K562 (cell line): ENCODE measurements at regions not wholly inside any gene's neighbourhood (a gene's known extent, or its start where the extent isn't known, plus 50 kb on each side); places are given as distances from the start of the nearest gene placed in this dataset.

ENCODE experiments used
- ATAC-seq: fragments of 200-7000 bp; cut with Tn5 transposase; 3 replicates; pipeline ENCODE4 v1.9.1; 2020; ENCODE audit warnings: moderate library complexity
- BruUV-seq: library from RNA; stranded (reverse); fragments of 400-500 nt; replicated peaks from 2 replicates; lab custom pipeline; 2021; lab: Mats Ljungman, UMichigan
- CTCF ChIA-PET: fragments of 300-600 bp; formaldehyde crosslinking; extraction: SDS; loops from one replicate; lab custom pipeline; 2021; ENCODE audit warnings: low intra/inter-chr PET ratio; lab: Yijun Ruan, JAX
- POLR2A ChIA-PET: fragments of 300-600, 350-650 bp; sonication (Branson Sonifier 250); formaldehyde crosslinking; extraction: SDS; loops from one replicate; lab custom pipeline; 2021; ENCODE audit warnings: antibody characterized with exemption, inconsistent platforms; lab: Yijun Ruan, JAX
- DNase-seq, 4 experiments: peaks; one replicate each; pipeline versions ENCODE4 v3.0.0 to v3.0.0-alpha.2; 2011 to 2018; ENCODE audit warnings: low spot score in 3 of 4, mixed read lengths in 3 of 4; ENCODE audit errors: extremely low read depth in 1 of 4
- FAIRE-seq: peaks from 2 replicates; lab custom pipeline; 2011; peaks lifted over from hg19 to GRCh38; lab: Jason Lieb, UNC
- H2AFZ ChIP-seq: 2 replicates; pipeline ENCODE4 v1.6.0; 2011; ENCODE audit warnings: low read depth, low read length, control low read depth, inconsistent platforms
- H3K27ac ChIP-seq: fragments of 200-600 bp; 3 replicates; pipeline ENCODE4 v1.8.0; 2011; ENCODE audit warnings: low read depth, mild to moderate bottlenecking, control low read depth, inconsistent platforms, low read length, moderate library complexity, mixed read lengths; ENCODE audit errors: extremely low read depth
- H3K27me3 ChIP-seq, 2 experiments: fragments of 300-600 bp in 1 of 2; 2 replicates in 1 of 2; 3 replicates in 1 of 2; pipeline versions ENCODE4 v1.6.0 to v1.8.0; 2011; ENCODE audit warnings: inconsistent platforms in 2 of 2, low read length in 2 of 2, mild to moderate bottlenecking in 1 of 2, mixed read lengths in 1 of 2, moderate library complexity in 1 of 2; ENCODE audit not compliant: control insufficient read depth in 2 of 2, insufficient read depth in 2 of 2
- H3K36me3 ChIP-seq: fragments of 300-600 bp; 3 replicates; pipeline ENCODE4 v1.8.0; 2011; ENCODE audit warnings: mild to moderate bottlenecking, low read length, inconsistent platforms; ENCODE audit not compliant: control insufficient read depth, insufficient read depth
- H3K4me1 ChIP-seq, 2 experiments: fragments of 200-600 bp in 1 of 2; replicated peaks in 1 of 2; 2 replicates in 1 of 2; 3 replicates in 1 of 2; pipeline versions ENCODE4 v1.5.1 to v1.8.0; 2011; ENCODE audit warnings: inconsistent platforms in 2 of 2, low read length in 2 of 2, mild to moderate bottlenecking in 1 of 2, mixed read lengths in 1 of 2, moderate library complexity in 1 of 2; ENCODE audit not compliant: control insufficient read depth in 2 of 2, insufficient read depth in 2 of 2
- H3K4me2 ChIP-seq: 2 replicates; pipeline ENCODE4 v1.6.1; 2011; ENCODE audit warnings: low read length, control low read depth, inconsistent platforms, mixed read lengths; ENCODE audit not compliant: insufficient read depth
- H3K4me3 ChIP-seq: fragments of 200-600 bp; sonication (generic), shearing (Covaris generic); 2 replicates; pipeline ENCODE4 v1.5.1; 2016; ENCODE audit warnings: control low read depth, inconsistent platforms
- H3K79me2 ChIP-seq: fragments of 200-600 bp; 3 replicates; pipeline ENCODE4 v1.8.0; 2011; ENCODE audit warnings: low read length, inconsistent platforms; ENCODE audit not compliant: control insufficient read depth, insufficient read depth
- H3K9ac ChIP-seq, 2 experiments: 2 replicates each; pipeline versions ENCODE4 v1.6.0 to v1.6.1; 2011; ENCODE audit warnings: low read depth in 2 of 2, low read length in 2 of 2, control low read depth in 1 of 2, inconsistent platforms in 1 of 2, mild to moderate bottlenecking in 1 of 2, mixed read lengths in 1 of 2; ENCODE audit not compliant: insufficient read depth in 1 of 2
- H3K9me1 ChIP-seq: one replicate; pipeline ENCODE4 v1.6.0; 2011; ENCODE audit warnings: inconsistent platforms, mild to moderate bottlenecking, low read length, moderate library complexity; ENCODE audit not compliant: control insufficient read depth, insufficient read depth
- H3K9me3 ChIP-seq: replicated peaks from 2 replicates; pipeline ENCODE4 v1.5.1; 2011; ENCODE audit warnings: low read depth, low read length, inconsistent platforms; ENCODE audit not compliant: control insufficient read depth, insufficient read depth
- H4K20me1 ChIP-seq: replicated peaks from 2 replicates; pipeline ENCODE4 v1.6.1; 2011; ENCODE audit warnings: low read length, inconsistent platforms, mixed read lengths; ENCODE audit not compliant: control insufficient read depth, insufficient read depth
- CHCHD3 ChIP-seq: fragments of 250-450 bp; sonication (Bioruptor Pico); IDR thresholded peaks from 2 replicates; pipeline ENCODE4 v2.1.2; 2022; ENCODE audit warnings: mild to moderate bottlenecking
- NCOA2 ChIP-seq, 2 experiments: fragments of 450-650 bp; IDR thresholded peaks; 2 replicates each; pipeline ENCODE4 v1.6.1; 2018; ENCODE audit warnings: mild to moderate bottlenecking in 2 of 2, moderate library complexity in 1 of 2; ENCODE audit not compliant: partially characterized antibody in 2 of 2
- RBM17 ChIP-seq: fragments of 200-400 bp; formaldehyde crosslinking; IDR thresholded peaks from 2 replicates; pipeline ENCODE4 v1.6.1; 2017; ENCODE audit warnings: low read depth, mild to moderate bottlenecking, low read length, borderline replicate concordance
- RFX7 ChIP-seq: fragments of 250-450 bp; sonication (Bioruptor Pico); IDR thresholded peaks from 2 replicates; pipeline ENCODE4 v1.5.1; 2021; ENCODE audit warnings: mild to moderate bottlenecking
- SRSF7 ChIP-seq: fragments of 200-400 bp; formaldehyde crosslinking; optimal IDR thresholded peaks from 2 replicates; pipeline ENCODE3; 2017; ENCODE audit warnings: mild to moderate bottlenecking, low read depth, low read length
- XRCC3 ChIP-seq: fragments of 450-650 bp; IDR thresholded peaks from 2 replicates; pipeline ENCODE4 v1.6.1; 2017; ENCODE audit warnings: mild to moderate bottlenecking, moderate library complexity
- YY1 ChIP-seq, 3 experiments: IDR thresholded peaks; 2 replicates each; pipeline ENCODE4 v1.6.1; 2011; ENCODE audit warnings: low read length in 2 of 3, mild to moderate bottlenecking in 2 of 3, moderate library complexity in 2 of 3, borderline replicate concordance in 1 of 3, control low read depth in 1 of 3, low read depth in 1 of 3; ENCODE audit not compliant: insufficient read depth in 3 of 3, insufficient replicate concordance in 2 of 3, control insufficient read depth in 1 of 3, insufficient read length in 1 of 3; ENCODE audit errors: extremely low read depth in 1 of 3
- WGBS: fragments of 100-300 bp; shearing (Covaris generic); methylation state at CpG from one replicate; pipeline ENCODE4 v1.1.6; 2016; ENCODE audit warnings: low coverage, mixed read lengths; ENCODE audit not compliant: insufficient coverage; ENCODE audit errors: missing lambda C conversion rate; 5-methylcytosine and 5-hydroxymethylcytosine counted together
- in situ Hi-C: fragments of 300-500 bp; cut with MboI; formaldehyde crosslinking; loops from 4 replicates; pipeline ENCODE4 v1.15.0; 2018; ENCODE audit warnings: inconsistent platforms, mixed read lengths
- intact Hi-C: fragments of 100-400 bp; cut with micrococcal nuclease; formaldehyde crosslinking; loops from 2 replicates; pipeline ENCODE4 v1.14.2; 2022

DNA sequence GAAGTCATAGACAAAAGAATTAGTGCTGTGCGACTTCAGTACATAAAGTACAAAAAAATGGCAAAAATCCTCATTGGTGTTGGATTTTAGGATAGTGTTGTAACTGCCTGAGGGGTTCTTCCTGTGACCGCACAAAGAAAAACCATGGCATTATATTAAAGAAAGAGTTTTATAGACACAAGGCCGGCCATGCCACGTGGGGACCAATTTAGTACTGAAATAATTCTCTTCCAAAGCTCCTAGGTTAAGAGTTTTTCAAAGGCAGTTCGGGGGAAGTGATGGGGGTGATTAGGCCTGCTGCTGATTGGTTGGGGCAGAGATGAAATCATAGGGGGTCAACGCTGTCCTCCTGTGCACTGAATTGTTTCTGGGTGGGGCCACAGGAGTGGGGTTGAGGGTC is 150.9 kb upstream of the EEA1 start:
- H3K4me3 ChIP-seq = no peak overlapping the region
- intact Hi-C loops (no loop called here), in situ Hi-C loops (no loop called here)
- CTCF ChIA-PET = no interaction called here
- POLR2A ChIA-PET = interaction anchor here (1.2 kb wide), 1 partner anchor 89 kb away, joined by 3 read pairs; no protein-coding TSS in a partner anchor
- no peaks in the 10 kb centered on the region for H3K9me1 ChIP-seq
- TF ChIP-seq RBM17 = no peak
- TF ChIP-seq CHCHD3 = no peak
- TF ChIP-seq XRCC3 = no peak
- no peak for TF ChIP-seq YY1 (IDR thresholded peaks at IDR 0.05; ENCODE audit: borderline replicate concordance in 1 of 3, control insufficient read depth in 1 of 3, extremely low read depth in 1 of 3, insufficient read depth in 3 of 3, insufficient read length in 1 of 3, insufficient replicate concordance in 2 of 3, low read depth in 1 of 3, low read length in 2 of 3)
- TF ChIP-seq, all 486 proteins: peak for 0
- no peak overlapping the region for H3K4me2 ChIP-seq
- no TSS peak for BruUV-seq
- no peak for FAIRE-seq
- H2AFZ ChIP-seq = no peak overlapping the region
- H3K9ac ChIP-seq = no peak overlapping the region
- no peak for DNase-seq
- WGBS = 49% methylated on average over 6 of the region's 6 CpGs
- H3K79me2 ChIP-seq = no peaks in the 10 kb centered on the region
- H3K27ac ChIP-seq = no peak overlapping the region
- no peaks in the 10 kb centered on the region for H4K20me1 ChIP-seq
- H3K27me3 ChIP-seq = no peaks in the 10 kb centered on the region
- H3K4me1 ChIP-seq = peaks cover 0 to 10% of the 10 kb centered on the region in 2 experiments; a peak in 1 of 5 replicates
- no peak for ATAC-seq
- H3K9me3 ChIP-seq = no peaks in the 10 kb centered on the region
- no peaks in the 10 kb centered on the region for H3K36me3 ChIP-seq

DNA sequence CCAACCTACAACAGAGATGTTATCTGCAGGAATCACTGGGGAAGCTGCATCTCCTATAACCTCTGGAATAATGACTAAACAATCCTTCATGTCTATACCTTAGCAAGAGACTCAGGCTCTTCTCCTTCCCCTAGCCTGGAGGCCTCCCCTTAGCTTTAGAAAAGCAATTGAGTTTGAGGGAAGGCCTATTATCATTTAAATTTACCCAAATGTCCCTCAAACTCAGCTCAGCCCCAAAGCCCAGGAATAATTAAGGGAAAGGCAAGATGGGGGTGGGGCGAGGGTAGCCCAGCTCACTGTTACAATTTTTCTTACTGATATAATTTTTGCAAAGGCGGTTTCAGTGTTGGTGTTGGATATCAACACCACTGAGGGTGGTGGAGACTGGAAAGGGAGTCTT is 151.4 kb upstream of the EEA1 start:
- H4K20me1 ChIP-seq = no peaks in the 10 kb centered on the region
- no peaks in the 10 kb centered on the region for H3K9me1 ChIP-seq
- no TSS peak for BruUV-seq
- ChIA-PET POLR2A (interaction anchor here (1.2 kb wide), 1 partner anchor 88 kb away, joined by 3 read pairs; no protein-coding TSS in a partner anchor), CTCF (no interaction called here)
- no peak overlapping the region for H3K4me2 ChIP-seq
- H3K27ac ChIP-seq = no peak overlapping the region
- intact Hi-C loops (no loop called here), in situ Hi-C loops (no loop called here)
- H3K9ac ChIP-seq = no peak overlapping the region
- H2AFZ ChIP-seq = peak overlapping the region; percentile 7; the same call in 1 of the 2 replicates
- no peaks in the 10 kb centered on the region for H3K36me3 ChIP-seq
- no peaks in the 10 kb centered on the region for H3K9me3 ChIP-seq
- no peaks in the 10 kb centered on the region for H3K27me3 ChIP-seq
- FAIRE-seq = no peak
- no peak for ATAC-seq
- TF ChIP-seq RFX7 (no peak), SRSF7 (no peak), NCOA2 (IDR thresholded peaks at IDR 0.05; ENCODE audit: partially characterized antibody in 2 of 2) (no peak)
- no peaks in the 10 kb centered on the region for H3K79me2 ChIP-seq
- 19% methylated on average over 2 of the region's 2 CpGs for WGBS
- H3K4me1 ChIP-seq = peaks cover 0 to 10% of the 10 kb centered on the region in 2 experiments; a peak in 1 of 5 replicates
- no peak overlapping the region for H3K4me3 ChIP-seq
- DNase-seq = no peak
